ENCODE measurements at regions not wholly inside any gene's neighbourhood (a gene's known extent, or its start where the extent isn't known, plus 50 kb on each side); places are given as distances from the start of the nearest gene placed in this dataset.

- no peak for DNase-seq (ENCODE audit: extremely low spot score, unreplicated experiment)
- no peak overlapping the region for H3K27ac Mint-ChIP-seq
- no peaks in the 10 kb centered on the region for H3K9me3 Mint-ChIP-seq
- H3K27me3 Mint-ChIP-seq, result no peaks in the 10 kb centered on the region
- H3K4me1 Mint-ChIP-seq (ENCODE audit: unreplicated experiment), result no peaks in the 10 kb centered on the region
- no peaks in the 10 kb centered on the region for H3K36me3 Mint-ChIP-seq
- H3K4me3 Mint-ChIP-seq, result no peak overlapping the region
- TF ChIP-seq CTCF (conservative IDR thresholded peaks at IDR 0.05), result no peak
Measured at GRCh38 chr20:12023194-12023795, 105.6 kb downstream of the BTBD3 start.

- no peak for TF ChIP-seq CTCF (conservative IDR thresholded peaks at IDR 0.05)
- H3K27me3 Mint-ChIP-seq, result no peaks in the 10 kb centered on the region
- DNase-seq (ENCODE audit: extremely low spot score, unreplicated experiment), result no peak
- H3K27ac Mint-ChIP-seq, result no peak overlapping the region
- H3K4me3 Mint-ChIP-seq, result no peak overlapping the region
- no peaks in the 10 kb centered on the region for H3K4me1 Mint-ChIP-seq (ENCODE audit: unreplicated experiment)
- peaks cover 5% of the 10 kb centered on the region for H3K9me3 Mint-ChIP-seq
- no peaks in the 10 kb centered on the region for H3K36me3 Mint-ChIP-seq
Measured at GRCh38 chr20:12028771-12029170, 111.1 kb downstream of the BTBD3 start.

GRCh38 chr20:12030470-12030869, 112.8 kb downstream of the BTBD3 start:
- Mint-ChIP-seq H3K9me3 (peaks cover 5% of the 10 kb centered on the region), H3K27ac (no peak overlapping the region), H3K4me1 (ENCODE audit: unreplicated experiment) (no peaks in the 10 kb centered on the region), H3K4me3 (no peak overlapping the region), H3K36me3 (no peaks in the 10 kb centered on the region), H3K27me3 (no peaks in the 10 kb centered on the region)
- no peak for TF ChIP-seq CTCF (conservative IDR thresholded peaks at IDR 0.05)
- no peak for DNase-seq (ENCODE audit: extremely low spot score, unreplicated experiment)

DNA sequence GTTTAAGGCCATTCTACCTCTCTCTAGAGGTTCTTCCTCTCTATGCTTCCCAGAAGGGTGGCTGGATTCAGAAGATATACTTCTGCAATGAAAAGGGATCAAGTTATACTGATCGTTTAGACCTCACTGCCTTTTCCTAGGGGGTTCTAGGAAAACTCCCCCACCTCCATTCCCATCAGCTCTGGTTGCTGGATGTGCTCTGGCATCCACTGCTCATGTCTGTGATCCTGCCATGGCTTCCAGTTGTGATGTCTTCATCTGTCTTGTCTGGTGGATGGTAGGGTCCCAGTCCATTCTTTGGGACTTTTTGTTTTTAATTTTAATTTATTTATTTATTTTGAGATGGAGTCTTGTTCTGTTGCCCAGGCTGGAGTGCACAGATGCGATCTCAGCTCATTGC, 118.4 kb downstream of the BTBD3 start:
- Mint-ChIP-seq H3K4me3 (no peak overlapping the region), H3K36me3 (no peaks in the 10 kb centered on the region), H3K4me1 (ENCODE audit: unreplicated experiment) (no peaks in the 10 kb centered on the region), H3K9me3 (peaks cover 5% of the 10 kb centered on the region), H3K27me3 (no peaks in the 10 kb centered on the region), H3K27ac (no peak overlapping the region)
- no peak for DNase-seq (ENCODE audit: extremely low spot score, unreplicated experiment)
- TF ChIP-seq CTCF (conservative IDR thresholded peaks at IDR 0.05), result no peak

DNA sequence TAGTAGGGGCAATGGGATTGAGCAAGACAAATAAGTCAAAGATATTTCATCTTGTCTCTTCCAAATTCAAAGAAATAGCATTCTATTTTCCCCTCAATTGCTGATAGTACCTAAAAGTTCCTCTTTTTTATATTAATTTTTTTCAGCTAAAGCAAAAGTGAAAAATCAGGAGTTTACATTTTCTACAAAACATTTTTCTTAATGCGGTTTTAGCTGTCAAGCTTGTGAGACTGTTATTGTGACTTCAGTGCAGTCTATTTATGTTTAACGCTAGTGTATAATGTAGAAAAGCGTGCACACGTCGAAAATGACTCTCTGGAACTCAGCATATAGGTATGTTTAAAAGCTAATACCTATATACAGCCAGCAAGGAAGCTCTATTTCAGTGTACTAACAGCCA, 119.8 kb downstream of the BTBD3 start:
- Mint-ChIP-seq H3K27me3 (no peaks in the 10 kb centered on the region), H3K4me1 (ENCODE audit: unreplicated experiment) (no peaks in the 10 kb centered on the region)

More for the DNA sequence above, 119.8 kb downstream of the BTBD3 start:
- no peaks in the 10 kb centered on the region for H3K36me3 Mint-ChIP-seq
- DNase-seq (ENCODE audit: extremely low spot score, unreplicated experiment), result no peak
- TF ChIP-seq CTCF (conservative IDR thresholded peaks at IDR 0.05), result no peak
- no peak overlapping the region for H3K27ac Mint-ChIP-seq
- no peak overlapping the region for H3K4me3 Mint-ChIP-seq
- H3K9me3 Mint-ChIP-seq, result peaks cover 5% of the 10 kb centered on the region

Measured in type B pancreatic cell (in vitro differentiated cells).